Astrocyte (in vitro differentiated cells and primary cell): ENCODE measurements at regions not wholly inside any gene's neighbourhood (a gene's known extent, or its start where the extent isn't known, plus 50 kb on each side); places are given as distances from the start of the nearest gene placed in this dataset.

Experiments
- DNase-seq: peaks from one replicate; pipeline ENCODE4 v3.0.0-alpha.2; 2010; ENCODE audit warnings: low read depth
- FAIRE-seq: peaks from 2 replicates; lab custom pipeline; 2011; peaks lifted over from hg19 to GRCh38; lab: Jason Lieb, UNC
- H2AFZ ChIP-seq: 2 replicates; pipeline ENCODE4 v1.6.0; 2012; ENCODE audit warnings: low read depth, low read length, inconsistent platforms
- H3K27ac ChIP-seq: 2 replicates; pipeline ENCODE4 v1.5.1; 2011; ENCODE audit warnings: low read depth, low read length, inconsistent platforms
- H3K27me3 ChIP-seq: 2 replicates; pipeline ENCODE4 v1.6.0; 2011; ENCODE audit warnings: low read length, inconsistent platforms; ENCODE audit not compliant: insufficient read depth
- H3K36me3 ChIP-seq: 2 replicates; pipeline ENCODE4 v1.5.1; 2011; ENCODE audit warnings: low read length, inconsistent platforms; ENCODE audit not compliant: insufficient read depth
- H3K4me1 ChIP-seq: 2 replicates; pipeline ENCODE4 v1.5.1; 2011; ENCODE audit warnings: low read length, inconsistent platforms; ENCODE audit not compliant: insufficient read depth
- H3K4me2 ChIP-seq: 2 replicates; pipeline ENCODE4 v1.6.0; 2012; ENCODE audit warnings: low read length, inconsistent platforms
- H3K4me3 ChIP-seq: 2 replicates; pipeline ENCODE4 v1.5.1; 2011; ENCODE audit warnings: low read depth, mild to moderate bottlenecking, low read length, inconsistent platforms; ENCODE audit not compliant: insufficient read depth
- H3K79me2 ChIP-seq: 2 replicates; pipeline ENCODE4 v1.6.0; 2012; ENCODE audit warnings: mild to moderate bottlenecking, low read length, inconsistent platforms; ENCODE audit not compliant: insufficient read depth
- H3K9ac ChIP-seq: 2 replicates; pipeline ENCODE4 v1.6.0; 2012; ENCODE audit warnings: mild to moderate bottlenecking, low read length, inconsistent platforms
- H3K9me3 ChIP-seq: 2 replicates; pipeline ENCODE4 v1.5.1; 2012; ENCODE audit warnings: low read depth, mild to moderate bottlenecking, low read length, inconsistent platforms; ENCODE audit not compliant: insufficient read depth
- H4K20me1 ChIP-seq: 2 replicates; pipeline ENCODE4 v1.6.0; 2012; ENCODE audit warnings: low read length, inconsistent platforms; ENCODE audit not compliant: insufficient read depth
- H3K27ac Mint-ChIP-seq: one replicate; pipeline ENCODE4 v1.8.0; 2021; ENCODE audit warnings: mild to moderate bottlenecking, mixed read lengths; ENCODE audit not compliant: unreplicated experiment
- H3K27me3 Mint-ChIP-seq: one replicate; pipeline ENCODE4 v1.8.0; 2021; ENCODE audit warnings: low read depth, mixed read lengths; ENCODE audit not compliant: unreplicated experiment
- H3K36me3 Mint-ChIP-seq: one replicate; pipeline ENCODE4 v1.8.0; 2021; ENCODE audit warnings: low read depth, mixed read lengths; ENCODE audit not compliant: unreplicated experiment
- H3K4me1 Mint-ChIP-seq: one replicate; pipeline ENCODE4 v1.8.0; 2021; ENCODE audit warnings: low read depth, mixed read lengths; ENCODE audit not compliant: unreplicated experiment
- H3K4me3 Mint-ChIP-seq: one replicate; pipeline ENCODE4 v1.8.0; 2021; ENCODE audit warnings: mild to moderate bottlenecking, moderate library complexity, mixed read lengths; ENCODE audit not compliant: unreplicated experiment
- H3K9me3 Mint-ChIP-seq: one replicate; pipeline ENCODE4 v1.8.0; 2021; ENCODE audit warnings: mild to moderate bottlenecking, mixed read lengths; ENCODE audit not compliant: unreplicated experiment
- CTCF ChIP-seq: IDR thresholded peaks from 2 replicates; pipeline ENCODE4 v1.5.1; 2011; ENCODE audit warnings: low read depth, mild to moderate bottlenecking, inconsistent platforms, low read length, moderate library complexity; ENCODE audit not compliant: insufficient read depth
- EZH2 ChIP-seq: IDR thresholded peaks from 2 replicates; pipeline ENCODE4 v1.6.1; 2012; ENCODE audit warnings: mild to moderate bottlenecking, low read length, inconsistent platforms; ENCODE audit not compliant: insufficient read depth

GRCh38 chr15:66961407-66961884 is 104.0 kb upstream of the SMAD3 start:
- no peaks in the 10 kb centered on the region for H3K9me3 ChIP-seq
- H3K4me2 ChIP-seq, result no peak overlapping the region
- no peaks in the 10 kb centered on the region for H3K36me3 Mint-ChIP-seq
- H3K4me3 Mint-ChIP-seq, result no peak overlapping the region
- no peaks in the 10 kb centered on the region for H4K20me1 ChIP-seq
- H3K4me3 ChIP-seq, result no peak overlapping the region
- no peak overlapping the region for H3K27ac ChIP-seq
- H3K27me3 ChIP-seq, result no peaks in the 10 kb centered on the region
- H3K9ac ChIP-seq, result no peak overlapping the region
- H3K9me3 Mint-ChIP-seq, result no peaks in the 10 kb centered on the region
- H3K4me1 ChIP-seq, result peaks cover under 1% of the 10 kb centered on the region
- H3K4me1 Mint-ChIP-seq, result no peaks in the 10 kb centered on the region
- H2AFZ ChIP-seq, result no peak overlapping the region
- TF ChIP-seq EZH2 (no peak), CTCF (no peak)
- DNase-seq, result no peak
- H3K27ac Mint-ChIP-seq, result no peak overlapping the region
- H3K79me2 ChIP-seq, result no peaks in the 10 kb centered on the region
- peaks cover 53% of the 10 kb centered on the region for H3K27me3 Mint-ChIP-seq
- H3K36me3 ChIP-seq, result no peaks in the 10 kb centered on the region
- no peak for FAIRE-seq

- no peak for FAIRE-seq
Observed at GRCh38 chr15:66961901-66962300, 103.5 kb upstream of the SMAD3 start.

More at GRCh38 chr15:66961901-66962300, 103.5 kb upstream of the SMAD3 start:
- Mint-ChIP-seq H3K36me3 (no peaks in the 10 kb centered on the region), H3K27ac (no peak overlapping the region), H3K9me3 (no peaks in the 10 kb centered on the region), H3K4me3 (no peak overlapping the region), H3K4me1 (no peaks in the 10 kb centered on the region), H3K27me3 (peaks cover 53% of the 10 kb centered on the region)
- H3K9ac ChIP-seq, result no peak overlapping the region
- no peaks in the 10 kb centered on the region for H4K20me1 ChIP-seq
- no peak overlapping the region for H2AFZ ChIP-seq
- no peak overlapping the region for H3K4me3 ChIP-seq
- H3K27me3 ChIP-seq, result no peaks in the 10 kb centered on the region
- no peaks in the 10 kb centered on the region for H3K9me3 ChIP-seq
- no peaks in the 10 kb centered on the region for H3K4me1 ChIP-seq
- no peak overlapping the region for H3K4me2 ChIP-seq
- H3K27ac ChIP-seq, result no peak overlapping the region
- no peak for DNase-seq
- H3K79me2 ChIP-seq, result no peaks in the 10 kb centered on the region
- TF ChIP-seq EZH2 (no peak), CTCF (no peak)
- no peaks in the 10 kb centered on the region for H3K36me3 ChIP-seq
